IMR-90 (cell line): ENCODE measurements at regions not wholly inside any gene's neighbourhood (a gene's known extent, or its start where the extent isn't known, plus 50 kb on each side); places are given as distances from the start of the nearest gene placed in this dataset.

Experiments
- ATAC-seq: fragments of 200-7000 bp; cut with Tn5 transposase; 2 replicates; pipeline ENCODE4 v1.9.1; 2020; ENCODE audit warnings: low read depth, mild to moderate bottlenecking, moderate library complexity
- BruUV-seq: library from RNA; stranded (reverse); fragments of 400-500 nt; replicated peaks from 2 replicates; lab custom pipeline; 2021; lab: Mats Ljungman, UMichigan
- CTCF ChIA-PET: fragments of 300-600 bp; formaldehyde crosslinking; extraction: SDS; loops from one replicate; lab custom pipeline; 2021; ENCODE audit warnings: antibody characterized with exemption; lab: Yijun Ruan, JAX
- POLR2A ChIA-PET: fragments of 300-600 bp; sonication (Branson Sonifier 250); formaldehyde crosslinking; loops from one replicate; lab custom pipeline; 2022; ENCODE audit warnings: antibody characterized with exemption; ENCODE audit not compliant: unreplicated experiment; lab: Charles Lee
- DNase-seq: peaks from one replicate; pipeline ENCODE4 v3.0.0; 2013
- H2AFZ ChIP-seq: replicated peaks from 2 replicates; pipeline ENCODE3; 2013; ENCODE audit warnings: low read length, mild to moderate bottlenecking; ENCODE audit not compliant: poor library complexity
- H2AK5ac ChIP-seq: 2 replicates; pipeline ENCODE4 v1.6.1; 2013; ENCODE audit warnings: low read depth, low read length, inconsistent platforms
- H2AK9ac ChIP-seq: replicated peaks from 2 replicates; pipeline ENCODE3; 2013; ENCODE audit warnings: mild to moderate bottlenecking, low read depth, low read length, moderate library complexity; ENCODE audit not compliant: poor library complexity
- H2BK120ac ChIP-seq: 2 replicates; pipeline ENCODE4 v1.6.1; 2013; ENCODE audit warnings: low read depth, low read length, inconsistent platforms
- H2BK15ac ChIP-seq: 3 replicates; pipeline ENCODE4 v1.6.1; 2013; ENCODE audit warnings: low read depth, low read length, inconsistent platforms
- H2BK20ac ChIP-seq: 2 replicates; pipeline ENCODE4 v1.6.1; 2013; ENCODE audit warnings: low read depth, mild to moderate bottlenecking, inconsistent platforms, low read length, moderate library complexity
- H2BK5ac ChIP-seq: 2 replicates; pipeline ENCODE4 v1.6.1; 2013; ENCODE audit warnings: mild to moderate bottlenecking, low read depth, low read length, inconsistent platforms; ENCODE audit not compliant: poor library complexity, severe bottlenecking
- H3K14ac ChIP-seq: replicated peaks from 2 replicates; pipeline ENCODE4 v1.6.1; 2013; ENCODE audit warnings: low read depth, low read length, inconsistent platforms
- H3K18ac ChIP-seq: 2 replicates; pipeline ENCODE4 v1.6.1; 2013; ENCODE audit warnings: low read depth, low read length, control low read depth
- H3K23ac ChIP-seq: 2 replicates; pipeline ENCODE4 v1.6.1; 2013; ENCODE audit warnings: low read depth, low read length, inconsistent platforms
- H3K27ac ChIP-seq: 2 replicates; pipeline ENCODE4 v1.5.1; 2013; ENCODE audit warnings: mild to moderate bottlenecking, control low read depth, low read length; ENCODE audit not compliant: insufficient read depth
- H3K27me3 ChIP-seq: 2 replicates; pipeline ENCODE4 v1.6.1; 2013; ENCODE audit warnings: low read length; ENCODE audit not compliant: control insufficient read depth, insufficient read depth
- H3K36me3 ChIP-seq: 2 replicates; pipeline ENCODE4 v1.6.1; 2013; ENCODE audit warnings: low read length, mixed read lengths; ENCODE audit not compliant: control insufficient read depth, insufficient read depth
- H3K4ac ChIP-seq: 2 replicates; pipeline ENCODE4 v1.6.1; 2013; ENCODE audit warnings: low read depth, low read length, inconsistent platforms
- H3K4me1 ChIP-seq: 2 replicates; pipeline ENCODE4 v1.6.1; 2013; ENCODE audit warnings: low read length, mixed read lengths; ENCODE audit not compliant: control insufficient read depth, insufficient read depth
- H3K4me2 ChIP-seq: 2 replicates; pipeline ENCODE4 v1.6.1; 2013; ENCODE audit warnings: low read depth, mild to moderate bottlenecking, control low read depth, low read length, moderate library complexity
- H3K4me3 ChIP-seq: 2 replicates; pipeline ENCODE4 v1.5.1; 2013; ENCODE audit warnings: low read depth, mild to moderate bottlenecking, control low read depth, low read length, moderate library complexity; ENCODE audit not compliant: insufficient read depth
- H3K56ac ChIP-seq: 2 replicates; pipeline ENCODE4 v1.6.1; 2013; ENCODE audit warnings: low read length, inconsistent platforms; ENCODE audit not compliant: insufficient read depth; ENCODE audit errors: extremely low read depth
- H3K79me1 ChIP-seq, 2 experiments: 2 replicates each; pipeline ENCODE4 v1.6.1; 2013; ENCODE audit warnings: low read length in 2 of 2, inconsistent platforms in 1 of 2, low read depth in 1 of 2
- H3K9ac ChIP-seq: 2 replicates; pipeline ENCODE4 v1.6.1; 2013; ENCODE audit warnings: low read depth, low read length, control low read depth
- H3K9me1 ChIP-seq: 2 replicates; pipeline ENCODE4 v1.6.1; 2013; ENCODE audit warnings: low read length, inconsistent platforms; ENCODE audit not compliant: insufficient read depth
- H3K9me3 ChIP-seq: 2 replicates; pipeline ENCODE4 v1.6.1; 2013; ENCODE audit warnings: low read length; ENCODE audit not compliant: control insufficient read depth, insufficient read depth
- H4K20me1 ChIP-seq: 2 replicates; pipeline ENCODE4 v1.6.1; 2013; ENCODE audit warnings: low read length, inconsistent platforms; ENCODE audit not compliant: insufficient read depth
- H4K5ac ChIP-seq: 2 replicates; pipeline ENCODE4 v1.6.1; 2013; ENCODE audit warnings: mild to moderate bottlenecking, low read depth, low read length, control low read depth
- H4K8ac ChIP-seq, 2 experiments: 2 replicates each; pipeline ENCODE4 v1.6.1; 2013; ENCODE audit warnings: low read depth in 2 of 2, low read length in 2 of 2, control low read depth in 1 of 2, inconsistent platforms in 1 of 2
- H4K91ac ChIP-seq: 2 replicates; pipeline ENCODE4 v1.6.1; 2013; ENCODE audit warnings: low read depth, low read length, inconsistent platforms; ENCODE audit not compliant: insufficient read depth
- BHLHE40 ChIP-seq: fragments of 150-350 bp; IDR thresholded peaks from 2 replicates; pipeline ENCODE4 v1.6.1; 2016; ENCODE audit warnings: mild to moderate bottlenecking, low read depth, low read length
- CHD1 ChIP-seq: IDR thresholded peaks from 2 replicates; pipeline ENCODE4 v1.6.1; 2012; ENCODE audit warnings: low read depth, low read length, improper control_type of control experiment
- FOS ChIP-seq: fragments of 150-350 bp; IDR thresholded peaks from 2 replicates; pipeline ENCODE4 v1.6.1; 2016; ENCODE audit warnings: low read depth, low read length
- MAFK ChIP-seq: IDR thresholded peaks from 2 replicates; pipeline ENCODE4 v1.6.1; 2012; ENCODE audit warnings: low read depth, low read length, improper control_type of control experiment
- MAZ ChIP-seq: IDR thresholded peaks from 2 replicates; pipeline ENCODE4 v1.6.1; 2012; ENCODE audit warnings: low read depth, mild to moderate bottlenecking, low read length, improper control_type of control experiment, moderate library complexity, borderline replicate concordance
- NFE2L2 ChIP-seq: fragments of 150-350 bp; IDR thresholded peaks from 2 replicates; pipeline ENCODE4 v1.6.1; 2016; ENCODE audit warnings: low read depth, mild to moderate bottlenecking, low read length
- POLR2A ChIP-seq: IDR thresholded peaks from 2 replicates; pipeline ENCODE4 v1.6.1; 2012; ENCODE audit warnings: mild to moderate bottlenecking, low read depth, low read length
- RAD21 ChIP-seq: IDR thresholded peaks from 2 replicates; pipeline ENCODE4 v1.6.1; 2012; ENCODE audit warnings: low read length, improper control_type of control experiment
- RFX5 ChIP-seq: IDR thresholded peaks from 2 replicates; pipeline ENCODE4 v1.8.0; 2012; ENCODE audit warnings: low read depth, mild to moderate bottlenecking, low read length, moderate library complexity
- SMC3 ChIP-seq: fragments of 150-350 bp; IDR thresholded peaks from 2 replicates; pipeline ENCODE4 v1.6.1; 2016; ENCODE audit warnings: low read depth, mild to moderate bottlenecking, antibody characterized with exemption, low read length, moderate library complexity
- WGBS, 2 experiments: methylation state at CpG; one replicate each; pipeline versions ENCODE4 v1.1.5 to v1.1.7; 2013; ENCODE audit warnings: missing lambda C conversion rate in 2 of 2; ENCODE audit not compliant: insufficient read length in 1 of 2; ENCODE audit errors: extremely low coverage in 2 of 2; 5-methylcytosine and 5-hydroxymethylcytosine counted together
- dilution Hi-C: fragments of 300-500 bp; cut with HindIII; formaldehyde crosslinking; loops from one replicate; pipeline ENCODE4 v1.14.3; 2018; ENCODE audit warnings: low sequenced_read_pairs; ENCODE audit not compliant: unreplicated experiment
- in situ Hi-C: fragments of 300-500 bp; cut with MboI; formaldehyde crosslinking; loops from 3 replicates; pipeline ENCODE4 v1.14.3; 2019; ENCODE audit warnings: low sequenced_read_pairs, inconsistent platforms, mixed read lengths
- intact Hi-C: fragments of 100-400 bp; cut with micrococcal nuclease; formaldehyde crosslinking; loops from 2 replicates; pipeline ENCODE4 v1.10.0; 2022
- TF ChIP-seq, protein P1 (sequence below): fragments of 150-350 bp; IDR thresholded peaks from 2 replicates; pipeline ENCODE4 v1.6.1; 2017; ENCODE audit warnings: mild to moderate bottlenecking, antibody characterized with exemption, low read length, low read depth
- TF ChIP-seq, protein P2 (sequence below): fragments of 150-350 bp; IDR thresholded peaks from 2 replicates; pipeline ENCODE4 v1.6.1; 2016; ENCODE audit warnings: low read depth, mild to moderate bottlenecking, low read length, moderate library complexity, borderline replicate concordance
- TF ChIP-seq, protein P3 (sequence below): conservative IDR thresholded peaks from 2 replicates; pipeline ENCODE4 v1.5.1; 2012; ENCODE audit warnings: mild to moderate bottlenecking, low read depth, low read length, improper control_type of control experiment

DNA sequence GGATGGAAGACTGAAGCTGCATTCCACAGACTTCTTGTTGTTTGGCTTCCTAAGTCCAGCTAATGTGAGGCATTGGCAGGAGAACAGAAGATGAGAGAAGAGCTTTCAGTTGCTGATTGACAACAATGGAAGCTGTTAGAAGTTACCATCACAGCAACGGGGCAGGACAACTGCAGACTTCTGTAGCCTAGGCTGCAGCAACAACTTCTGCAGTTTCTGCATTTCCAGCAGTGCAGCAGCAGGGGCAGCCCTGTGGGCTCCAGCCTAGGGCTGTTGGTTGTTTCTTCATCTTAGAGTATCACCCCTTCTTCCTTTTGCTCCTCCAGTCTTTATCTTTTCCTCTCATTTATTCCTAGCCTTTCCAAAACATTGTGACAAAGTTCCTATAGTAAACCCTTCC lies 528.8 kb upstream of the PTGER4 start:
- H3K36me3 ChIP-seq: no peaks in the 10 kb centered on the region
- no peak overlapping the region for H3K56ac ChIP-seq
- H2AFZ ChIP-seq: no peak overlapping the region
- H3K14ac ChIP-seq: no peak overlapping the region
- DNase-seq (peak; percentile 0), ATAC-seq (no peak)
- H3K4me2 ChIP-seq: no peak overlapping the region
- no peak overlapping the region for H3K18ac ChIP-seq
- H4K20me1 ChIP-seq: no peaks in the 10 kb centered on the region
- in situ Hi-C loops: no loop called here
- H3K4me3 ChIP-seq: no peak overlapping the region
- no peak overlapping the region for H2BK5ac ChIP-seq
- no peak overlapping the region for H4K5ac ChIP-seq
- TF ChIP-seq CHD1 (no peak), SMC3 (no peak), FOS (no peak), RFX5 (no peak), MAFK (no peak), MAZ (no peak), NFE2L2 (no peak), RAD21 (no peak), POLR2A (no peak), BHLHE40 (no peak)
- TF ChIP-seq, protein P1, sequence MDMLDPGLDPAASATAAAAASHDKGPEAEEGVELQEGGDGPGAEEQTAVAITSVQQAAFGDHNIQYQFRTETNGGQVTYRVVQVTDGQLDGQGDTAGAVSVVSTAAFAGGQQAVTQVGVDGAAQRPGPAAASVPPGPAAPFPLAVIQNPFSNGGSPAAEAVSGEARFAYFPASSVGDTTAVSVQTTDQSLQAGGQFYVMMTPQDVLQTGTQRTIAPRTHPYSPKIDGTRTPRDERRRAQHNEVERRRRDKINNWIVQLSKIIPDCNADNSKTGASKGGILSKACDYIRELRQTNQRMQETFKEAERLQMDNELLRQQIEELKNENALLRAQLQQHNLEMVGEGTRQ: no peak
- TF ChIP-seq, protein P2, sequence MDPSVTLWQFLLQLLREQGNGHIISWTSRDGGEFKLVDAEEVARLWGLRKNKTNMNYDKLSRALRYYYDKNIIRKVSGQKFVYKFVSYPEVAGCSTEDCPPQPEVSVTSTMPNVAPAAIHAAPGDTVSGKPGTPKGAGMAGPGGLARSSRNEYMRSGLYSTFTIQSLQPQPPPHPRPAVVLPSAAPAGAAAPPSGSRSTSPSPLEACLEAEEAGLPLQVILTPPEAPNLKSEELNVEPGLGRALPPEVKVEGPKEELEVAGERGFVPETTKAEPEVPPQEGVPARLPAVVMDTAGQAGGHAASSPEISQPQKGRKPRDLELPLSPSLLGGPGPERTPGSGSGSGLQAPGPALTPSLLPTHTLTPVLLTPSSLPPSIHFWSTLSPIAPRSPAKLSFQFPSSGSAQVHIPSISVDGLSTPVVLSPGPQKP: no peak
- TF ChIP-seq, protein P3, sequence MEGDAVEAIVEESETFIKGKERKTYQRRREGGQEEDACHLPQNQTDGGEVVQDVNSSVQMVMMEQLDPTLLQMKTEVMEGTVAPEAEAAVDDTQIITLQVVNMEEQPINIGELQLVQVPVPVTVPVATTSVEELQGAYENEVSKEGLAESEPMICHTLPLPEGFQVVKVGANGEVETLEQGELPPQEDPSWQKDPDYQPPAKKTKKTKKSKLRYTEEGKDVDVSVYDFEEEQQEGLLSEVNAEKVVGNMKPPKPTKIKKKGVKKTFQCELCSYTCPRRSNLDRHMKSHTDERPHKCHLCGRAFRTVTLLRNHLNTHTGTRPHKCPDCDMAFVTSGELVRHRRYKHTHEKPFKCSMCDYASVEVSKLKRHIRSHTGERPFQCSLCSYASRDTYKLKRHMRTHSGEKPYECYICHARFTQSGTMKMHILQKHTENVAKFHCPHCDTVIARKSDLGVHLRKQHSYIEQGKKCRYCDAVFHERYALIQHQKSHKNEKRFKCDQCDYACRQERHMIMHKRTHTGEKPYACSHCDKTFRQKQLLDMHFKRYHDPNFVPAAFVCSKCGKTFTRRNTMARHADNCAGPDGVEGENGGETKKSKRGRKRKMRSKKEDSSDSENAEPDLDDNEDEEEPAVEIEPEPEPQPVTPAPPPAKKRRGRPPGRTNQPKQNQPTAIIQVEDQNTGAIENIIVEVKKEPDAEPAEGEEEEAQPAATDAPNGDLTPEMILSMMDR: no peak
- H2BK120ac ChIP-seq: no peak overlapping the region
- no peaks in the 10 kb centered on the region; the same call in 1 of the 2 replicates for H3K27me3 ChIP-seq
- no peak overlapping the region for H3K4ac ChIP-seq
- H3K27ac ChIP-seq: no peak overlapping the region
- intact Hi-C loops: no loop called here
- dilution Hi-C loops: no loop called here
- CTCF ChIA-PET: interaction anchor here (1.1 kb wide), 1 partner anchor 16 kb away, joined by 4 read pairs; no protein-coding TSS in a partner anchor
- BruUV-seq: no TSS peak
- H2AK9ac ChIP-seq: no peak overlapping the region
- no peak overlapping the region for H2BK15ac ChIP-seq
- H2BK20ac ChIP-seq: no peak overlapping the region
- H3K9me3 ChIP-seq: no peaks in the 10 kb centered on the region
- H3K4me1 ChIP-seq: no peaks in the 10 kb centered on the region
- WGBS, 2 experiments: 40% methylated on average over 1 of the region's 1 CpG; no CpG with 5 or more reads in 1 of the 2 experiments
- H3K79me1 ChIP-seq: no peaks in the 10 kb centered on the region
- no peak overlapping the region for H3K9ac ChIP-seq
- no peaks in the 10 kb centered on the region for H3K9me1 ChIP-seq
- H4K91ac ChIP-seq: no peak overlapping the region
- no peak overlapping the region for H2AK5ac ChIP-seq
- POLR2A ChIA-PET: no interaction called here
- no peak overlapping the region for H3K23ac ChIP-seq
- H4K8ac ChIP-seq: no peak overlapping the region
